HEK293T (cell line): ENCODE measurements at regions not wholly inside any gene's neighbourhood (a gene's known extent, or its start where the extent isn't known, plus 50 kb on each side); places are given as distances from the start of the nearest gene placed in this dataset.

Experiments
- FOXK2 ChIP-seq: fragments of 450-650 bp; IDR thresholded peaks from 2 replicates; pipeline ENCODE4 v1.6.1; 2016; ENCODE audit warnings: mild to moderate bottlenecking
- FOXM1 ChIP-seq: fragments of 450-650 bp; IDR thresholded peaks from 2 replicates; pipeline ENCODE4 v1.6.1; 2017; ENCODE audit warnings: mild to moderate bottlenecking, borderline replicate concordance
- HDGF ChIP-seq: fragments of 450-650 bp; IDR thresholded peaks from 2 replicates; pipeline ENCODE4 v1.6.1; 2017; ENCODE audit warnings: antibody characterized with exemption, borderline replicate concordance
- SP1 ChIP-seq: fragments of 450-650 bp; IDR thresholded peaks from 2 replicates; pipeline ENCODE4 v1.6.1; 2017
- ZNF384 ChIP-seq: fragments of 450-650 bp; IDR thresholded peaks from 2 replicates; pipeline ENCODE4 v1.6.1; 2016

- TF ChIP-seq FOXM1 (no peak), ZNF384 (no peak), SP1 (no peak), HDGF (no peak), FOXK2 (no peak)
Observed at GRCh38 chr12:58747533-58747932, 172.8 kb downstream of the LRIG3 start.
